NCI-H1417 (cell line): ENCODE measurements at regions not wholly inside any gene's neighbourhood (a gene's known extent, or its start where the extent isn't known, plus 50 kb on each side); places are given as distances from the start of the nearest gene placed in this dataset.
"Not testable (repeated sequence)": the region's sequence is repeated elsewhere in the genome, so short reads cannot be mapped to it uniquely, and the experiment has no call there.

Experiments
- DNase-seq, 3 experiments: peaks; one replicate each; lab custom pipeline; 2025; lab: John Stamatoyannopoulos, UW

GRCh38 chr3:125697979-125698640 is 102.8 kb upstream of the OSBPL11 start:
- DNase-seq, result not testable (repeated sequence)

- no peak for DNase-seq
Observed at GRCh38 chr3:125715651-125716050, 120.4 kb upstream of the OSBPL11 start.

- not testable (repeated sequence) for DNase-seq
Observed at GRCh38 chr3:125732151-125732550, 136.9 kb upstream of the OSBPL11 start.

GRCh38 chr3:125741991-125742718 is 146.9 kb upstream of the OSBPL11 start:
- not testable (repeated sequence) for DNase-seq

GRCh38 chr3:125742845-125743244 is 147.5 kb upstream of the OSBPL11 start:
- peak in 1 of 3 experiments; percentile 21 for DNase-seq

GRCh38 chr3:125757050-125757449 is 161.8 kb upstream of the OSBPL11 start:
- DNase-seq, result not testable (repeated sequence)

- DNase-seq, result not testable (repeated sequence)
Observed at GRCh38 chr3:125758641-125759130, 163.4 kb upstream of the OSBPL11 start.

- not testable (repeated sequence) for DNase-seq
Observed at GRCh38 chr3:125762601-125763000, 167.3 kb upstream of the OSBPL11 start.

- DNase-seq, result peak; percentile 38 to 77 (median 76)
Observed at GRCh38 chr3:125766285-125766826, 171.1 kb upstream of the OSBPL11 start.

- DNase-seq, result peak in 1 of 3 experiments; percentile 33
Observed at GRCh38 chr3:125766931-125767330, 171.6 kb upstream of the OSBPL11 start.

- no peak for DNase-seq
Observed at GRCh38 chr3:125767641-125768040, 172.3 kb upstream of the OSBPL11 start.

- DNase-seq, result not testable (repeated sequence)
Observed at GRCh38 chr3:125768821-125769220, 173.5 kb upstream of the OSBPL11 start.

GRCh38 chr3:125771506-125771905 is 176.2 kb upstream of the OSBPL11 start:
- DNase-seq, result not testable (repeated sequence)

- not testable (repeated sequence) for DNase-seq
Observed at GRCh38 chr3:125774433-125775034, 179.2 kb upstream of the OSBPL11 start.

GRCh38 chr3:125775106-125775505 is 179.8 kb upstream of the OSBPL11 start:
- not testable (repeated sequence) for DNase-seq

- not testable (repeated sequence) for DNase-seq
Observed at GRCh38 chr3:125775606-125776294, 180.5 kb upstream of the OSBPL11 start.

GRCh38 chr3:125779276-125779675 is 184.0 kb upstream of the OSBPL11 start:
- not testable (repeated sequence) for DNase-seq

- not testable (repeated sequence) for DNase-seq
Observed at GRCh38 chr3:125779918-125780317, 184.6 kb upstream of the OSBPL11 start.

- not testable (repeated sequence) for DNase-seq
Observed at GRCh38 chr3:125781678-125782077, 186.4 kb upstream of the OSBPL11 start.

- not testable (repeated sequence) for DNase-seq
Observed at GRCh38 chr3:125790312-125790711, 178.7 kb upstream of the ROPN1B start.

GRCh38 chr3:125791021-125791420 is 178.0 kb upstream of the ROPN1B start:
- DNase-seq, result not testable (repeated sequence)

GRCh38 chr3:125810010-125810409 is 159.0 kb upstream of the ROPN1B start:
- DNase-seq, result not testable (repeated sequence)
